ENCODE measurements at regions not wholly inside any gene's neighbourhood (a gene's known extent, or its start where the extent isn't known, plus 50 kb on each side); places are given as distances from the start of the nearest gene placed in this dataset.

DNA sequence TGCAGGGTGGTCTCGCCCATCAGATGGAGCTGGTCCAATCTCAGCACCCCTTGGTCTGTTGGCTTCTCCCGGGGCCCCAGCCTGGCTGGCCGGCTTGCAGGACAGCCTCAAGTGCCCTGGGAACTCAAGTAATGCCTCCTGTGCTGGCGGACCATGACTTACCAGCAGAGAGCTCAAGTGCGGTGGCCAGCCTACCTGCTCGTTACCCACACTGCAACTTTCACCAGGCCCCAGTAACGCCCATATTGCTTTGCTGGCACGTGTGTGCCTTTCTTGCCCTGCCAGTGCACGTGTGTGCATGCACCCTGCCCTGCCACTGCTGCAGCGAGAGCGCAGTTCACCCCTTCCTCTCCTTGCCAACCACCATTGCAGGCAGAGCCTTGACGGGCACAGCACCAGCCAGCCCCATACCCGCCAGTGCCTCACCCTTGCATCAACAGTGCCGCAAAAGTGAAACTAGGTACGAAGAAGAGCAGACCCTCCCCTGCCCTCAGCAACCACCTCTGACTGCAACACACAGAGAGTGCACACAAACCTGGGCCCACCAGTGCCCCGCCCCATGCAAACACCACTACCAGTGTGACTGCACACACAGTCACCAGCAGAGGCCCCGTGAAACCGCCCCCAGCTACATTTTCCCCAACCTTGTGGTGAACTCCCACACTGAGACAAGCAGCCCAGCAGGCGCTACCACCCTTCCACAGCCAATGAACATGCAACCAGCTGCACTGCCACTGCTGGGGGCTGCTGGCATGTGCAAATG, 88.9 kb upstream of the POU3F4 start:
- Histone ChIP-seq H3K4me2 (ENCODE audit: low read depth, low read length) (no peak overlapping the region), H4K20me1 (ENCODE audit: insufficient read depth, low read length) (no peaks in the 10 kb centered on the region), H3K4ac (ENCODE audit: low read depth, low read length) (no peak overlapping the region), H3K9me3 (ENCODE audit: control insufficient read depth, insufficient read depth, low read length) (no peaks in the 10 kb centered on the region; the same call in 1 of the 2 replicates), H4K91ac (ENCODE audit: insufficient read depth, low read depth, low read length) (no peak overlapping the region), H3K36me3 (ENCODE audit: control insufficient read depth, insufficient read depth, low read length) (no peaks in the 10 kb centered on the region), H3K14ac (replicated peaks; ENCODE audit: low read depth, low read length) (no peak overlapping the region), H3K27me3 (ENCODE audit: control insufficient read depth, insufficient read depth, low read length) (no peaks in the 10 kb centered on the region), H2BK15ac (ENCODE audit: low read depth, low read length) (no peak overlapping the region), H2AFZ (replicated peaks; ENCODE audit: low read length, poor library complexity) (no peak overlapping the region), H3K56ac (ENCODE audit: extremely low read depth, insufficient read depth, low read length) (no peak overlapping the region), H3K23ac (ENCODE audit: low read depth, low read length) (no peak overlapping the region), H3K4me1 (ENCODE audit: control insufficient read depth, insufficient read depth, low read length) (no peaks in the 10 kb centered on the region), H2BK120ac (ENCODE audit: low read depth, low read length) (no peak overlapping the region), H4K5ac (ENCODE audit: low read depth, low read length) (no peak overlapping the region), H2AK5ac (ENCODE audit: low read depth, low read length) (no peak overlapping the region), H3K27ac (ENCODE audit: insufficient read depth, low read length) (no peak overlapping the region), H2AK9ac (replicated peaks; ENCODE audit: low read depth, low read length, poor library complexity) (no peak overlapping the region), H3K9ac (ENCODE audit: low read depth, low read length) (no peak overlapping the region), H3K18ac (ENCODE audit: low read depth, low read length) (no peak overlapping the region), H3K79me1 (ENCODE audit: low read depth in 1 of 2, low read length in 2 of 2) (no peaks in the 10 kb centered on the region), H2BK5ac (ENCODE audit: low read depth, low read length, poor library complexity, severe bottlenecking) (no peak overlapping the region), H3K9me1 (ENCODE audit: insufficient read depth, low read length) (no peaks in the 10 kb centered on the region), H3K4me3 (ENCODE audit: insufficient read depth, low read depth, low read length) (no peak overlapping the region), H2BK20ac (ENCODE audit: low read depth, low read length) (no peak overlapping the region), H4K8ac (ENCODE audit: low read depth in 2 of 2, low read length in 2 of 2) (no peak overlapping the region)
- TF ChIP-seq CEBPB (IDR thresholded peaks at IDR 0.05; ENCODE audit: low read depth, low read length) (no peak), FOS (IDR thresholded peaks at IDR 0.05; ENCODE audit: low read depth, low read length) (no peak), RFX5 (IDR thresholded peaks at IDR 0.05; ENCODE audit: low read depth, low read length) (no peak), CHD1 (IDR thresholded peaks at IDR 0.05; ENCODE audit: low read depth, low read length) (no peak), RAD21 (IDR thresholded peaks at IDR 0.05; ENCODE audit: low read length) (no peak), MXI1 (IDR thresholded peaks at IDR 0.05; ENCODE audit: borderline replicate concordance, low read depth, low read length) (no peak), MAZ (IDR thresholded peaks at IDR 0.05; ENCODE audit: borderline replicate concordance, low read depth, low read length) (no peak), POLR2A (IDR thresholded peaks at IDR 0.05; ENCODE audit: low read depth, low read length) (no peak), SMC3 (IDR thresholded peaks at IDR 0.05; ENCODE audit: low read depth, low read length) (no peak), MAFK (IDR thresholded peaks at IDR 0.05; ENCODE audit: low read depth, low read length) (no peak), NFE2L2 (IDR thresholded peaks at IDR 0.05; ENCODE audit: low read depth, low read length) (no peak), BHLHE40 (IDR thresholded peaks at IDR 0.05; ENCODE audit: low read depth, low read length) (no peak), RCOR1 (IDR thresholded peaks at IDR 0.05; ENCODE audit: insufficient replicate concordance, low read length) (no peak), USF2 (IDR thresholded peaks at IDR 0.05; ENCODE audit: low read depth, low read length) (no peak)
- TF ChIP-seq, protein P1, sequence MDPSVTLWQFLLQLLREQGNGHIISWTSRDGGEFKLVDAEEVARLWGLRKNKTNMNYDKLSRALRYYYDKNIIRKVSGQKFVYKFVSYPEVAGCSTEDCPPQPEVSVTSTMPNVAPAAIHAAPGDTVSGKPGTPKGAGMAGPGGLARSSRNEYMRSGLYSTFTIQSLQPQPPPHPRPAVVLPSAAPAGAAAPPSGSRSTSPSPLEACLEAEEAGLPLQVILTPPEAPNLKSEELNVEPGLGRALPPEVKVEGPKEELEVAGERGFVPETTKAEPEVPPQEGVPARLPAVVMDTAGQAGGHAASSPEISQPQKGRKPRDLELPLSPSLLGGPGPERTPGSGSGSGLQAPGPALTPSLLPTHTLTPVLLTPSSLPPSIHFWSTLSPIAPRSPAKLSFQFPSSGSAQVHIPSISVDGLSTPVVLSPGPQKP (IDR thresholded peaks at IDR 0.05; ENCODE audit: borderline replicate concordance, low read depth, low read length) = no peak
- TF ChIP-seq, protein P2, sequence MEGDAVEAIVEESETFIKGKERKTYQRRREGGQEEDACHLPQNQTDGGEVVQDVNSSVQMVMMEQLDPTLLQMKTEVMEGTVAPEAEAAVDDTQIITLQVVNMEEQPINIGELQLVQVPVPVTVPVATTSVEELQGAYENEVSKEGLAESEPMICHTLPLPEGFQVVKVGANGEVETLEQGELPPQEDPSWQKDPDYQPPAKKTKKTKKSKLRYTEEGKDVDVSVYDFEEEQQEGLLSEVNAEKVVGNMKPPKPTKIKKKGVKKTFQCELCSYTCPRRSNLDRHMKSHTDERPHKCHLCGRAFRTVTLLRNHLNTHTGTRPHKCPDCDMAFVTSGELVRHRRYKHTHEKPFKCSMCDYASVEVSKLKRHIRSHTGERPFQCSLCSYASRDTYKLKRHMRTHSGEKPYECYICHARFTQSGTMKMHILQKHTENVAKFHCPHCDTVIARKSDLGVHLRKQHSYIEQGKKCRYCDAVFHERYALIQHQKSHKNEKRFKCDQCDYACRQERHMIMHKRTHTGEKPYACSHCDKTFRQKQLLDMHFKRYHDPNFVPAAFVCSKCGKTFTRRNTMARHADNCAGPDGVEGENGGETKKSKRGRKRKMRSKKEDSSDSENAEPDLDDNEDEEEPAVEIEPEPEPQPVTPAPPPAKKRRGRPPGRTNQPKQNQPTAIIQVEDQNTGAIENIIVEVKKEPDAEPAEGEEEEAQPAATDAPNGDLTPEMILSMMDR (conservative IDR thresholded peaks at IDR 0.05; ENCODE audit: low read depth, low read length) = no peak
- no TSS peak for BruUV-seq (replicated peaks)
- 68% methylated on average over 3 of the region's 19 CpGs; no CpG with 5 or more reads in 1 of the 2 experiments for WGBS, 2 experiments (ENCODE audit: extremely low coverage in 2 of 2, insufficient read length in 1 of 2)
- DNase-seq = no peak
- in situ Hi-C loops (cut with MboI; ENCODE audit: low sequenced_read_pairs) (no loop called here), dilution Hi-C loops (cut with HindIII; ENCODE audit: low sequenced_read_pairs, unreplicated experiment) (no loop called here), intact Hi-C loops (cut with micrococcal nuclease) (no loop called here)
- ATAC-seq (ENCODE audit: low read depth) = no peak
- ChIA-PET CTCF (no interaction called here), POLR2A (ENCODE audit: unreplicated experiment) (no interaction called here)
